Glutamatergic neuron (in vitro differentiated cells): ENCODE measurements at regions not wholly inside any gene's neighbourhood (a gene's known extent, or its start where the extent isn't known, plus 50 kb on each side); places are given as distances from the start of the nearest gene placed in this dataset.

Experiments
- DNase-seq: peaks from one replicate; pipeline ENCODE4 v3.0.0; 2022
- H3K27ac Mint-ChIP-seq: one replicate; pipeline ENCODE4 v1.8.0; 2020; ENCODE audit warnings: mild to moderate bottlenecking, mixed read lengths, inconsistent platforms; ENCODE audit not compliant: unreplicated experiment
- H3K27me3 Mint-ChIP-seq: one replicate; pipeline ENCODE4 v1.8.0; 2020; ENCODE audit warnings: mild to moderate bottlenecking, moderate library complexity, mixed read lengths, inconsistent platforms; ENCODE audit not compliant: unreplicated experiment
- H3K36me3 Mint-ChIP-seq: one replicate; pipeline ENCODE4 v1.8.0; 2020; ENCODE audit warnings: mild to moderate bottlenecking, mixed read lengths, inconsistent platforms; ENCODE audit not compliant: unreplicated experiment
- H3K4me1 Mint-ChIP-seq: one replicate; pipeline ENCODE4 v1.8.0; 2020; ENCODE audit warnings: mild to moderate bottlenecking, low read depth, mixed read lengths, inconsistent platforms; ENCODE audit not compliant: unreplicated experiment
- H3K4me3 Mint-ChIP-seq: one replicate; pipeline ENCODE4 v1.8.0; 2020; ENCODE audit warnings: mild to moderate bottlenecking, mixed read lengths, inconsistent platforms; ENCODE audit not compliant: unreplicated experiment
- H3K9me3 Mint-ChIP-seq: one replicate; pipeline ENCODE4 v1.8.0; 2020; ENCODE audit warnings: mild to moderate bottlenecking, moderate library complexity, mixed read lengths, inconsistent platforms; ENCODE audit not compliant: unreplicated experiment
- CTCF ChIP-seq: fragments of 200-600 bp; sonication (generic); IDR thresholded peaks from one replicate; pipeline ENCODE4 v1.5.0; 2021; ENCODE audit not compliant: partially characterized antibody, unreplicated experiment

GRCh38 chr12:90124914-90125313, 416.3 kb upstream of the ATP2B1 start:
- Mint-ChIP-seq H3K36me3 (peaks cover 16% of the 10 kb centered on the region), H3K4me1 (no peaks in the 10 kb centered on the region), H3K27ac (no peak overlapping the region), H3K4me3 (no peak overlapping the region), H3K27me3 (peaks cover 7% of the 10 kb centered on the region), H3K9me3 (peaks cover 16% of the 10 kb centered on the region)
- DNase-seq = no peak
- TF ChIP-seq CTCF = no peak

GRCh38 chr12:90124289-90124688, 415.7 kb upstream of the ATP2B1 start:
- no peak overlapping the region for H3K27ac Mint-ChIP-seq
- H3K4me1 Mint-ChIP-seq = no peaks in the 10 kb centered on the region
- DNase-seq = no peak
- H3K4me3 Mint-ChIP-seq = no peak overlapping the region
- TF ChIP-seq CTCF = no peak
- H3K27me3 Mint-ChIP-seq = peaks cover 7% of the 10 kb centered on the region
- H3K9me3 Mint-ChIP-seq = peaks cover 17% of the 10 kb centered on the region
- H3K36me3 Mint-ChIP-seq = peaks cover 18% of the 10 kb centered on the region

- Mint-ChIP-seq H3K27me3 (peaks cover 7% of the 10 kb centered on the region), H3K27ac (no peak overlapping the region), H3K9me3 (peaks cover 20% of the 10 kb centered on the region), H3K36me3 (peaks cover 21% of the 10 kb centered on the region), H3K4me3 (no peak overlapping the region), H3K4me1 (no peaks in the 10 kb centered on the region)
- no peak for DNase-seq
- no peak for TF ChIP-seq CTCF
Observed at GRCh38 chr12:90122681-90123080, 414.0 kb upstream of the ATP2B1 start.

- Mint-ChIP-seq H3K36me3 (peaks cover 21% of the 10 kb centered on the region), H3K9me3 (peaks cover 17% of the 10 kb centered on the region), H3K27ac (no peak overlapping the region), H3K4me3 (no peak overlapping the region), H3K4me1 (no peaks in the 10 kb centered on the region), H3K27me3 (peaks cover 7% of the 10 kb centered on the region)
- DNase-seq = no peak
- no peak for TF ChIP-seq CTCF
Observed at GRCh38 chr12:90120627-90121026, 412.0 kb upstream of the ATP2B1 start.

GRCh38 chr12:90112666-90113065, 404.0 kb upstream of the ATP2B1 start:
- no peaks in the 10 kb centered on the region for H3K36me3 Mint-ChIP-seq
- no peak for DNase-seq
- no peaks in the 10 kb centered on the region for H3K27me3 Mint-ChIP-seq
- H3K9me3 Mint-ChIP-seq = peaks cover 2% of the 10 kb centered on the region
- H3K4me1 Mint-ChIP-seq = peaks cover 4% of the 10 kb centered on the region
- H3K27ac Mint-ChIP-seq = no peak overlapping the region
- TF ChIP-seq CTCF = no peak
- no peak overlapping the region for H3K4me3 Mint-ChIP-seq
